NCI-H1417 (cell line): ENCODE measurements at regions not wholly inside any gene's neighbourhood (a gene's known extent, or its start where the extent isn't known, plus 50 kb on each side); places are given as distances from the start of the nearest gene placed in this dataset.
"Not testable (repeated sequence)": the region's sequence is repeated elsewhere in the genome, so short reads cannot be mapped to it uniquely, and the experiment has no call there.

Source experiments
- DNase-seq, 3 experiments: peaks; one replicate each; lab custom pipeline; 2025; lab: John Stamatoyannopoulos, UW

- peak in 2 of 3 experiments; percentile 9 to 26 for DNase-seq
These were observed 177.9 kb upstream of the SOX2 start for GRCh38 chr3:181533811-181534210.

- no peak for DNase-seq
These were observed 181.1 kb upstream of the SOX2 start for GRCh38 chr3:181530584-181530983.

- DNase-seq, result no peak
These were observed 189.9 kb upstream of the SOX2 start for GRCh38 chr3:181521831-181522230.

GRCh38 chr3:181518222-181518621, 193.5 kb upstream of the SOX2 start:
- no peak for DNase-seq

- DNase-seq, result no peak
These were observed 198.9 kb upstream of the SOX2 start for GRCh38 chr3:181512787-181513186.

GRCh38 chr3:181510500-181510899, 201.2 kb upstream of the SOX2 start:
- no peak for DNase-seq

- no peak for DNase-seq
These were observed 214.4 kb upstream of the SOX2 start for GRCh38 chr3:181497358-181497757.

- no peak for DNase-seq
These were observed 218.3 kb upstream of the SOX2 start for GRCh38 chr3:181493423-181493822.

GRCh38 chr3:181488536-181488935, 223.2 kb upstream of the SOX2 start:
- peak in 1 of 3 experiments; percentile 39 for DNase-seq

- peak; percentile 68 to 91 (median 80) for DNase-seq
These were observed 224.3 kb upstream of the SOX2 start for GRCh38 chr3:181487236-181487978.

- peak; percentile 8 to 56 (median 8) for DNase-seq
These were observed 225.4 kb upstream of the SOX2 start for GRCh38 chr3:181486141-181486885.

- DNase-seq, result no peak
These were observed 227.7 kb upstream of the SOX2 start for GRCh38 chr3:181484026-181484425.

- DNase-seq, result not testable (repeated sequence)
These were observed 236.6 kb upstream of the SOX2 start for GRCh38 chr3:181475146-181475545.

GRCh38 chr3:181470349-181470748, 241.4 kb upstream of the SOX2 start:
- no peak for DNase-seq

- no peak for DNase-seq
These were observed 247.6 kb upstream of the SOX2 start for GRCh38 chr3:181464033-181464694.

GRCh38 chr3:181461381-181461780, 250.3 kb upstream of the SOX2 start:
- no peak for DNase-seq

GRCh38 chr3:181459516-181459915, 252.2 kb upstream of the SOX2 start:
- DNase-seq, result no peak

- no peak for DNase-seq
These were observed 252.9 kb upstream of the SOX2 start for GRCh38 chr3:181458857-181459256.

GRCh38 chr3:181457756-181458155, 254.0 kb upstream of the SOX2 start:
- no peak for DNase-seq

- DNase-seq, result no peak
These were observed 254.5 kb upstream of the SOX2 start for GRCh38 chr3:181457190-181457589.

- DNase-seq, result no peak
These were observed 256.4 kb upstream of the SOX2 start for GRCh38 chr3:181455276-181455675.

- DNase-seq, result no peak
These were observed 257.2 kb upstream of the SOX2 start for GRCh38 chr3:181454451-181455027.

GRCh38 chr3:181446741-181447140, 265.0 kb upstream of the SOX2 start:
- DNase-seq, result no peak
